SH-SY5Y (cell line): ENCODE measurements at regions not wholly inside any gene's neighbourhood (a gene's known extent, or its start where the extent isn't known, plus 50 kb on each side); places are given as distances from the start of the nearest gene placed in this dataset.

Source experiments
- GATA2 ChIP-seq: IDR thresholded peaks from 2 replicates; pipeline ENCODE4 v1.6.1; 2011; ENCODE audit warnings: mild to moderate bottlenecking, low read depth, low read length
- GATA3 ChIP-seq: IDR thresholded peaks from 2 replicates; pipeline ENCODE4 v1.6.1; 2011; ENCODE audit warnings: low read depth, mild to moderate bottlenecking, low read length, moderate library complexity

GRCh38 chr11:116589402-116589801 is 183.4 kb downstream of the BUD13 start:
- no peak for TF ChIP-seq GATA3
- no peak for TF ChIP-seq GATA2
